GM19351 (cell line): ENCODE measurements at regions not wholly inside any gene's neighbourhood (a gene's known extent, or its start where the extent isn't known, plus 50 kb on each side); places are given as distances from the start of the nearest gene placed in this dataset.

Source experiments
- ATAC-seq: cut with Tn5 transposase; IDR thresholded peaks from one replicate; pipeline ENCODE4 v1.9.1; 2021; ENCODE audit warnings: mild to moderate bottlenecking, moderate library complexity; ENCODE audit not compliant: unreplicated experiment

DNA sequence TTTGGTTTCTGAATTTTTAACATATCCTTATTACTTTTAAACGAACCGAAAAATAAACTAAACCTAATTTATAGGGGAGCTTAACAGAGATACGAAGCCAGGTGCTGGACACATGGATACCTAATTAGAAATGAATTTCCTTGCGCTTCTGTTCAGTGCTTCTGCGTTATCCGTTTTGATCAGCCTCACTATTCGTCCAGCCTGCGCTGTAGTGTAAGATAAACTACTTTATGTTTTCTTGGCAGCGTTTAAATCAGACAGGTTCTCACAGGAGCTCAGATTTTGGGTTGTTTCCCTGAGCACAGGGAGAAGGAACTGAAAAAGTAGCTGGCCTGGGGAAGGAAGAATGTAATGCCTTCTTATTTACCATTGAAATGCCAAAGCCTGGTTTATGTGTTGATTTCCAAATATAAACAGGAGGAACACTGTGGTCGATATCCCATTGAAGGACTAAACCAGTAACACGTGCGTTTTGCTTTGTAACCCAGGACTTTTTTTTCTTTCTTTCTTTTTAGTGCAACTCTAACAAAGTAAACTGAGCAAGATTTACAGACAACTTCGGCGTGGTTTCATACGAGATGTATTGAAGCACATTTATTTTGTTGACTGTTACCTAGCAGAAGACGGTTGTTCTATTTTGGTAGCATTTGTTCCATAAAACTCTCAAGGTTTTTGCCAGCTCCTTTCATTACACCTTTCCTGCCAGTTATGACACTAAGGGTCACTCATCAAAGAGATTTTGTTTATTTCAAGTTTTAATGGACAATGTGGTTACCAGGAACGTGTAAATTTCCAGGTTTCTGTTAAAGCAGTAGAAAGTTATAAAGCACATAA, 214.8 kb upstream of the HEY2 start:
- no peak for ATAC-seq

DNA sequence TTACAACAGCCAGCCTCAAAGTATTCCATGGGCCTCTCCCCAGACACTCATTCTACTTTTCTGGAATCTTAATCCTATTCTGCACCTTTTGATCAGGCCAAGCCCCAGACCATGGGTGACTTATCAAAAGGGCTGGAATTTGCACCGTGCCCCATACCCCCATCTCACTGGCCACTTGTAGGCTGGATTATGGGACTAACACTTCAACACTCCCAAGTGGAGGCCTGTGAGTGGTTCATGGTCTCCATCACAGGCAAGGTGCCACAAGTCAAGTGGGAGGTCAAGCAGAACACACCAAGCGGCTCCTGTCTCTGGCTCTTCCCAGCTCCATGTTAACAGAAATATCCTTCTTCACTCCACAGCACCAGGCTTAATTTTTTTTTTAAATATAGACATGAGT, 212.3 kb upstream of the HEY2 start:
- ATAC-seq: no peak

DNA sequence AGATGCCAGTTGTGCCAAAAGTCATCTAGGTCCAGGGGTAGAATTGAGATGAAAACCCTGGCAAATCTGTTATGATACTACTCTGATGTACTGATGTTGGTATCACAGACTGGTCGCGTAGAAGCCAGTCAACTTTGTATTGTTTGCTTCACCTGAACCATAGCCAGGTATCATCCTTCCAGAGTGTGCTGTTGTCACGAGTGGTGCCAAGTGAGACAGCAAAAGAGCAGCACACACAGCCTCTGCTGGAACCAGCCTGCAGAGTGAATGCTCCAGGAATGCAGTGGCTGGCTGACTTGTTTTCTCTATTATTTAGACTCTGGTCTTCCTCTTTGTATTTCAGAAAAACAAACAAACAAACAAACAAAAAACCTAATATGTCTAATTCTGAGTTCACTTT, 209.5 kb upstream of the HEY2 start:
- no peak for ATAC-seq

GRCh38 chr6:125544819-125545218, 204.6 kb upstream of the HEY2 start:
- no peak for ATAC-seq

DNA sequence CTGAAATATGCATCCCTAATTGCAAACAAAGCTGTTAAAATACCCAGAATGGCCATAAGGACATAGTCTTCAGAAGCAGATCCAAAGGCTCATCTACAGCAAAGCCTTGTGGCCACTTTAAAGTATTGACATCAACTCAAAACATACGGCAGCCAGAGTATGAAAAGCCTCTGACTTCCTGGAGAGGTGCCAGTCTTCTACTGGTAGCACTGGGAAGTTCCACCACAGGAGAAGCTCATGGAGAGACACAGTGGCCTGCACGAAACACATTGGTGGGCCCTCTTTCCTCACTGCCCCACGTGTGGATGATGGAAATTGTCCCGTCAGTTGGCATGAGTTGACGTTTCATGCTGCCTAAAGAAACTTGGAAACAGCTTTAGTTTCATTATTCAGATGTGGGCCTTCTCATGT, 202.6 kb upstream of the HEY2 start:
- no peak for ATAC-seq

- ATAC-seq: no peak
These were observed 202.1 kb upstream of the HEY2 start for GRCh38 chr6:125547381-125547780.

- ATAC-seq: no peak
These were observed 200.1 kb upstream of the HEY2 start for GRCh38 chr6:125549202-125549884.

- ATAC-seq: no peak
These were observed 198.5 kb upstream of the HEY2 start for GRCh38 chr6:125550892-125551291.

DNA sequence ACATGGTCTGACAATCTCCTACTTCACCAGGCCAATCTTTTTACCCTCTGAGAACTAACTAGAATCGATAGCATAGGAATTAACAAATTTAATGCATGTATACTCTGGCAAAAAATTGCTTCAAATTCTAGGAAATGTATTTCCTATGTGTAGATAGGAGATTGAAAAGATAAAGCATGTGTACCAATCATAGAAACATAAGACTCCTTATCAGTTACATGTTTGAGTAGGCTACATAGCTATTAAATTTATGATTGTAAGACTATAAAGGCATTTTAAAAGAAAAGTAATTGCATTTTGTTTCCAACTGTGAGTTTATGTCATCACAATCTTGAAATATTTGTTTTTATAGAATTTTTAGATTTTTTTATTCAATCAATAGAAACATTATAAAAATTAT, 196.6 kb upstream of the HEY2 start:
- no peak for ATAC-seq

GRCh38 chr6:125554456-125554855, 195.0 kb upstream of the HEY2 start:
- ATAC-seq: no peak

GRCh38 chr6:125558241-125558843, 191.1 kb upstream of the HEY2 start:
- ATAC-seq: no peak

DNA sequence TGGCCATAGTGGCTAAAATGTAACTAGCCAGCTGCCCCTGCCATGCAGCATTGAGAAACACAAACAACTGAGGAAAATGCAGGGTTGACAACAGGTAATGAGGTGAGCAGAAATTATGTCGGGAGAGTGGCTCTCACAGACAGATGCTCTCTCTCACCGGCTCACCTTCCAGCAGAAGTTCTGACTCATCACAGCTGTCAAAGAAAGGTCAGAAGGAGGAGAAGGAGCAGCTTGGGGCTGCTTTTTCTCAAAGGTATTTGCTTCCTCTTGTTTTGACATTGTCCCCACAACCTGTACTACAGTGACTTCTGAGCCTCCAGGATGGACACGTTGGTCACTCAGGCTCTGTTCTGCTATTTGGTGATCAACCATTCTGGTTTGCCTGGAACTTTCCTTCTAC, 190.5 kb upstream of the HEY2 start:
- ATAC-seq: no peak

GRCh38 chr6:125562156-125562555, 187.3 kb upstream of the HEY2 start:
- ATAC-seq: no peak

DNA sequence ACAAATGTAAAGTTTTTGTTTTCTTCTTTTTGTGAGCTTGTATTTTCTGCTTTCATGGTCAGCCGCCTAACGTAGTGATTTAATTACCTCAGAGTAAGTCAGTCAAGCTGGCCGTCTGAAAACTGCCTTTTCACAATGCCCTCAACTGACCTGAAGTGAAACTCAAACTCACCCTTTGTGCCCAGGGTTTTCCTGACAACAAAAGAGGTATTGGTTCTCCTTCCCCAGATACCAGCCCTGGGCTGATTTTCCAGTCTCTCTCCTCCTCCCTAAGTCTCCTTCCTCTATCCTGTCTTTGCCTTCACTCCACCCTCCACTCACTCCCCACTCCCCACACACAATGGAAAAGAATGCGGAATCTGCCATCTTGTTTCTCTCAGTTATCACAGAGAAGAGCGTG, 184.5 kb upstream of the HEY2 start:
- ATAC-seq: no peak

DNA sequence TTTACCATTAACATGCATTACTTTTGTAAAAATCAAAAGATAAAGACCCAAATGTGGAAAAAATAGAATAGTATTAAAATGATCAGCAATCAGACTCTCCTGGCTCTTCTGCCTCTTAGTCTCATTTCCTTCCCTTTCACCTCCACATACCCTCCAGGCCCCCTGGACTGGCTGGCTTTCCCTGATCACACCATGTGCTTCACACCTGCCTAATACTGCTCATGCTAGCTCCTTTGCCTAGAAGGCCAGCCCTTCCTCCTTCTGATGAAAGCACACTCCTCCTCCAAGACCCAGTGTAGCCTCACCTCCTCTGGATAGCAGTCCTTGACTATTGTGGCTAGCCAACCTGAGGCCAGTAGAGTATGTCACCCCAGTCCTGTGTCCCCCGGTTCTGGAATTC, 182.0 kb upstream of the HEY2 start:
- ATAC-seq: no peak

DNA sequence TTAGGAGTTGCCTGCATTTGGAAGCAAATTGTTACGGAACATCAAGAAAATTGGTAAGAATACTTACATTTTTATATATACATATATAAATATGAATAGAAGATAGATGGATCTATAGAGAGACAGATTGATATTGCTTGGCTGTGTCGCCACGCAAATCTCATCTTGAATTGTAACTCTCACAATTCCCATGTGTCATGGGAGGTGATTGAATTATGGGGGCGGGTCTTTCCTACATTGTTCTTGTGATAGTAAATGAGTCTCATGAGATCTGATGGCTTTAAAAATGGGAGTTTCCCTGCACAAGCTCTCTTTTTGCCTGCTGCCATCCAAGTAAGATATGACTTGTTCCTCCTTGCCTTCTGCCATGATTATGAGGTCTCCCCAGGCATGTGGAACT, 180.8 kb upstream of the HEY2 start:
- ATAC-seq: no peak

- no peak for ATAC-seq
These were observed 178.9 kb upstream of the HEY2 start for GRCh38 chr6:125570526-125570925.

DNA sequence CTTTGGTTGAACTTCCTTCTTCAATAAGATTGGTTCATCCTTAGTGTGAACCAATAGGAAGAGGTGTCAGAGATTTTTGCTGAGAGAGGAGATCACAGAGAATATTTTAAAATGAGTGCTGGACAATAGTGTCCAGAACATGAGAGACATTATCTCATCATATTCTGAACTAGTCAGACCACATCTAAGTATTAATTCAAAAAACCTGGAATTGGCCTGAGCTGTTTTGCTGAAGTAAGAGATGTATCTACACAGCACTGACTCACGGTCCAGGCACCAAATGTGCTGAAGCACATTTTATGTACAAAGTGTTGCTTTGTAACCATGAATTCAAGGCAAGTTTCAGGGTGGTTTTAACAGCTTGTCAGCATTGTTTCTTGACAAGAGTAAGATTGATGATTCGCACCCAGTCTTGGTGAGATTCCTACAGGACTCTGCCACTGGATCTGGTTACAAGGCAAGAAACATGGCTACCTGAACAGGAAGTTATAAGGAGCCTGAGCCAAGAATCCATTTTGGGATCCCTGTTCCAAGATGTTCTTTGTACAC, 178.2 kb upstream of the HEY2 start:
- no peak for ATAC-seq

DNA sequence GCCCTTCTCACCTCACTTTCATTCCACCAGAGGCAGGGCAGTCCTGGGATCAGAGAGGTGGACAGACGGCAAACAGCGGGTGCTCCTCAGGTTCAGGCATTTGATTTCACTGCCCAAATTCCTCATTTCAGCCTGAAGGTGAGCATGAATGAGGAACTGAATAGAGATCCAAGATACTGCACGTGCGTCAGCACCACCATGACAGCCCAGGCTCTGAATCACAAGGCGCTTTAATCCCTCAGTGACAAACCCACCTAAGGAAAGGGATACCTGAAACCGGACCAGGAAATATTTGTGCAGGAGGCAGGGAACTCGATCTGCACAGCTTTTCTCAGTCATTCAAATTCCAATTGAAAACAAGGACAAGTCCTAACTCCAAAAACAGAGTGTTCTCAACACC, 174.8 kb upstream of the HEY2 start:
- no peak for ATAC-seq

- no peak for ATAC-seq
These were observed 172.2 kb upstream of the HEY2 start for GRCh38 chr6:125577124-125577662.

- ATAC-seq: no peak
These were observed 164.9 kb upstream of the HEY2 start for GRCh38 chr6:125584468-125584939.
